ENCODE measurements at regions not wholly inside any gene's neighbourhood (a gene's known extent, or its start where the extent isn't known, plus 50 kb on each side); places are given as distances from the start of the nearest gene placed in this dataset.
"Not testable (repeated sequence)": the region's sequence is repeated elsewhere in the genome, so short reads cannot be mapped to it uniquely, and the experiment has no call there.

DNA sequence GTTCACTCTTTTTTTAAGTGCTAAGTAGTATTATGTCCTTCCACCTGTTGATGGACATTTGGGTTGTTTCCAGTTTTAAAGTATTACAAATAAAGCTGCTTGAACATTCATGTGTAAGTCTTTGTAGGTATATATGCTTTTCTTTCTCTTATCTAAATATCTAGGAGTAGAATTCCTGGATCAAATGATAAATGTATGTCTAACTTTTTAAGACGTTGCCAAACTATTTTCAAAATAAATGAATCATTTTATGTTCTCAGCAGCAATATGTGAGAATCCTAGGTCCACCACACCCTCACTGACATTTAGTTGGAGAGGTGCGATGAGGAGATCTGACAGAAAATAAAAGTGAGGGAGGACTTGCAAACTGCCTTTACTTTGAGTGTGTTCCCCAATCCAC lies 291.7 kb upstream of the UGT8 start:
- DNase-seq, result no peak

DNA sequence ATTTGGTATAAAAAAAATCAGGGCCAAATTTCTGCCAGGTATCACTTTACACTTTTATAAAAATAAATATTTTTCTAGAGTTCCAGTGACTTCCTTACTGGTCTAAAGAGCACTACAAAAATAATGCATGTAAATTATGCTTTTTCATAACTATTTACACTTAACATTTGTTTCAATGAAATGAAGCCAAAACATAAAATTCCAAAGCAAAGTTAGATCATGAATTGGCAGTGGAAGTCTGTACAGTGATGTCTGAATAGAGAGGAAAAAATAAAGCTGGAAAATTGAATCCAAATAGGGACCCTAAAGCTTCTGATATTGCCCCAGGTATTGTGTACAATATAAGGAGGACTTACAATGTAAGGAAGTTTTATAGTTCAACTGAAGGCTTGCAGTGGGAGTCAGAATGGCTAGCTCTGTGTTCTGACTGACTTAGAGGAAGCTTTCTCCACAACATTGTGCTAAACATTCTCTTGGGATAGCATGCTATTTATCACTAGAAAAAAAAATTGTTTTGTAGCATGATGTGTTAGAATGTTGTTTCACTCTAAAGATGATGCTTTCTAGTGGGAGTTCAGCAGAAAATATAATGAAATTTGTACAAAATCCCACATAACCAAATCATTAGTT lies 288.2 kb upstream of the UGT8 start:
- peak; percentile 4 for DNase-seq

DNA sequence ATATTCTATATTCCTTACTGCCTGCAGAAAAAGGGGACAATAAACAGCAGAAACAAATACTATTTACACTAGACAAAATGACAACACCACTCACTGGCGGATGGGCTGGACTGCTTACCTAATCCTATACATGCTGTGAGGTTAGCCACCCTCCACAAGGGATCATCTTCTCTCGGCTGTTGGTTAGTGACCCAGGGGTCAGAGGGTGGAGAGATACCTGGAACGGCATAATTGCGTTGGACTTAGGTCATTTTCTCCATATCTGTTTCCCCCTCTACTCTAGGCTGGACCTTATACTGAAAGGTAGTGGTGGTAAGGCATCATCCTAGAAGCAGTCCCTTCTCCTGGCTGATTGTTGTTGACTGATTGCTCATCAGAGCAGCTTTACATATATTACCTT lies 286.8 kb upstream of the UGT8 start:
- no peak for DNase-seq

DNA sequence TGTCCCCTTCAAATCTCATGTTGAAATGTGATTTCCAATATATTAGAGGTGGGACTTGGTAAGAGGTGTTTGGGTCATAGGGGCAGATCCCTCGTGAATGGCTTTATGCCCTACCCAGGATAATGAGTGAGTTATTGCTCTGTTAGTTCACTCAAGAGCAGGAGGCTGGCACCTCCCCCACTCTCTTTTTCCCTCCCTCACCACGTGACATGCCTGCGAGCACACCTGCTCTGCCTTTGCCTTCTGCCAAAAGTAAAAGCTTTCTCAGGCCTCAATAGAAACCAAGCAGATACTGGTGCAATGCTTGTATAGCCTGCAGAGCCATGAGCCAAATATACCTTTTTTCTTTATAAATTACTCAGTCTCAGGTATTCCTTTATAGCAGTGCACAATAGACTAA lies 286.3 kb upstream of the UGT8 start:
- no peak for DNase-seq

DNA sequence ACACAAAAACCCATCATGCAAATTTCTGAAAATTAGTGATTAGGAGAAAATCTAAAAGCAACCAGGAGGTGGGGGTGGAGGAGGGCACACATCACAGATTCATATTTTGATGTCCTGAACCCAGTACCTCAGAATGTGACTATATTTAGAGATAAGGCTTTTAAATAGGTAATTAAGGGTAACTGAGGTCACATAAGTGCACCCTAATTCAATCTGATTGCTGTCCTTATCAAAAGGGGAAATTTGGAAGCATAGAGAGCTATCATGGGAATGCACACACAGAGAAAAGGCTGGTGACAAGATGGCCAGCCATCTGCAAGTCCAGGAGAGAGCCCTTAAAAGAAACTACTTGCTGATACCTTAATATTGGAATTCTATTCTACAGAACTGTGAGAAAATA lies 281.8 kb upstream of the UGT8 start:
- no peak for DNase-seq

DNA sequence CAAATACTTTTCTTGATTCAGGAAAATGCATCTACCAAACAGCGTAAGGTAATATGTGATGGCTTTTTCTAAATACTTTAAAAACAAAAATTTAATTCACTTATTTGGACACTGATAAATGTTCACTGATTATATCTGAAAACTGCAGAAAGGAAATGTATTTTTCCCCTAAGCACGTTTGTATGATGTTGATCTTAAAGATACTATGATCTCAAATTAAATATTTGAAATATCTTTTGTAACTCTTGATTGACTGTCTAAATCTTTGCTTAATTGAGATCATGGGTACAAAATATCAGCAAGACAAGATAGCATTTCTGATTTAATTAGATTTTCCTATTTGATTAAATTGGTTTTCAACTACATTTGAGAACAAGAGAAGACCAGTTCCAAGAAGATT lies 281.0 kb upstream of the UGT8 start:
- no peak for DNase-seq

DNA sequence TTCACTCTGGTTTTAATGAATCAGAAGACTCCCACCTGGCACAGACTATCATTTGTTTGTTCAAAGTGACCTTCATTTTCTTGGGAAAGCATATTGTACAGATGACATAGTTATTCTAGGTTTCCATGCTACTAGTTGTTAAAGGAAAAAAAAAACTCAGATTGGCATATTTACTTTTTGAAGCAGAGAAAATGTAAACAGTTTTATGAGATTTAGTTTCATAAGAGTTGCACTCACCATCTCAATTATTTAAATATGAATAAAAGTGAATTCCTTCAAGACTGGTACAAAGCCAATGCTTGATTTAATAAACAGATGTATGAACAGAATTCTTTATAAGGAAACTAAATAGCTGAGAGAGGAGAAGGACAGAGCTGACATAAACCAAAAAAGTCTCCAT lies 280.3 kb upstream of the UGT8 start:
- no peak for DNase-seq

DNA sequence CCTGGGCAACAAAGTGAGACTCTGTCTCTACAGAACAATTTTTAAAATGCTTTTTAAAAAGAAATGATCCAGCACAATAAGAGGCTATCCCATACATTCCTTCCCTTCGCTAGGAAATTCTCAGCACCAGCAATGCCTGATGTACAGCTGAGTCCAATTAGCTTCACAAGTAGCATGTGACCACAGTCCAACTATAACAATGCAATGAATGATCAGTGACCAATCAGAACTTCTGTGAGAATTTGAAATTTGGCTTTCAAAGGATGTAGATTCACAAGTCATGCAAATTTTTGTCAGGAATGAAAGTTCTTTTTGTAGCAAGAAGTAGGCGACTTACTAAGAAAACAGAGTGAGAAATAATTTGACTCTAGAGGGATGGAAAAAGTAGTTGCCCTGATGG lies 278.5 kb upstream of the UGT8 start:
- no peak for DNase-seq

DNA sequence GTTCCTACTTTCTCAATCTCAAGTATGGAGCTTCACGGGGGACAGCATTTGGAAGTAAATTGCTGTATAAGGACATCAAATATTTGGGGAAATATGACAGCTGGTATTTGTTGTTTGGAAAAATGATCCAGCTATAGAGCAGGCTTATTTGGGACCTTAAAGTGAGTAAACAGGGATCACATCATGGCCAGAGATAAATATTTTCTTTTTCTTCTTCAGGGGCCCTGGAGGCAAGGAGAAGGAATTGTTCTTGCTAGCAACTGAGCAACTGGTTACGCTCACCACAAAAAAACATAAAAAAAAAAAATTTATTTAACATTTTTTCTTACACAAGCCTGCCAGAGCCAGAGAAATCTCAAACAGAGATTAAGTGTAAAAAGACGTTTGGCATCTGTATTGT lies 277.2 kb upstream of the UGT8 start:
- DNase-seq, result no peak

DNA sequence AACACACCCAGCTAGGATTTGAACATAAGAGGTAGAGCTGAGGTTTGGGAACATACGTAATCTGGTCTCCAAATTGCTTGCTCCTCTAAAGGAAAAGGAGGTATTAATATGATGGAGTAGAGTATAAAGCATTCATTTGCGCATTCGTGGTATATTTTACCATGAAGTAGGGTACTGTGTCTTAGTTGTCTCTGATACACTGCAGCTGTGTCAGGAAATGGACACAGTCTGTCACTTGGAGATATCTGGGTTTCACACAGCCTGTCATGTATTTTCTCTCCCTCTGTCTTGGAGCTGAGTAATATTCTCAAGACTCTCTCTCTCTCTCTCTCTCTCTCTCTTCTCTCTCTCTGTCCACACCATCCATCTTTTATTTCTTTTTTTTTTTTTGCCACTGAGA lies 274.8 kb upstream of the UGT8 start:
- no peak for DNase-seq

DNA sequence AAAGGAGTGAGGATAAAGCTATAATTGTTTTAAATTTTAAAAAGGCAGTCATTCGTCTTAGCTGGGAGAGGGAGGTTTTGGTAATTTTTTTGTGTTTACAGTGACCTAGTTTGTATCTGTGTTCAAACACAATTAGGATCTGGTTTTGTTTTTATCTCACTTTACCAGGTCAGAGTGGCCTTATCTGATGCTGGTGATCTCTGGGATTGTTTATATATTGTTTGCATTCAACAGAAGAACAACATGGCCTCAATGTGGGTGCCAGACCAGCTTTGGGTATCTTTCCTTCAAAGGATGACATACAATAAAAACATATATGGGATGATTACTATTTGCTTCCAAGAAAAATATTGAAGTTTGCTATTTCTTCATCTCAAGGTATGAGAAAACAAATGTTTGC lies 272.2 kb upstream of the UGT8 start:
- DNase-seq, result no peak

DNA sequence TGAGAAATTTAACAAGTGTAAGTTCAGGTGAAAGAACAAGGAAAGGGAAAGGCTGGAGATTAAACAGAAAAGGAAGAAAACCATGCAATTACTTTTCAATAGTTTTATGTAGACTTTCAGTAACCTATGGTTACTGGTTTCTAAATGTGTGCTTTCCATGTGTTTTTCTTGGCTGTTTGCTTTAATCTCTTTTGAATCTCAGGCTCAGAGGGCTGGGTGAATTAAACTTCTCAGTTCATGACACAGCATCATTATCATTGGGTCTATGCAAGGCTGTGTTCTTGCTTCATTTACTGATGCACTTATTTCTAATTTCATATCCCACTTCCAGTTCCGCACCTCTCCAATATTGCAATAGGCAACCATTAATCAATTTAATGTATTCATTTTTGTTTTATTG lies 266.5 kb upstream of the UGT8 start:
- no peak for DNase-seq

DNA sequence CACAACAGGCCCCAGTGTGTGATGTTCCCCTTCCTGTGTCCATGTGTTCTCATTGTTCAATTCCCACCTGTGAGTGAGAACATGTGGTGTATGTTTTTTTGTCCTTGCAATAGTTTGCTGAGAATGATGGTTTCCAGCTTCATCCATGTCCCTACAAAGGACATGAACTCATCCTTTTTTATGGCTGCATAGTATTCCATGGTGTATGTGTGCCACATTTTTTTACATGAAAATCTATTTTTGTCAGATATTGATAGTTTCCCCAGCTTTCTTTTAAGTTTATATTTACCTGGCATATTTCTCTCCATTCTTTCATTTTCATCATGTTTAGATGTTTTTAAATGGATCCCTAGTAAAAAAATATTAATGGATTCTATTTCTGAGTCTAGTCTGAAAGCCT lies 264.2 kb upstream of the UGT8 start:
- DNase-seq, result not testable (repeated sequence)

DNA sequence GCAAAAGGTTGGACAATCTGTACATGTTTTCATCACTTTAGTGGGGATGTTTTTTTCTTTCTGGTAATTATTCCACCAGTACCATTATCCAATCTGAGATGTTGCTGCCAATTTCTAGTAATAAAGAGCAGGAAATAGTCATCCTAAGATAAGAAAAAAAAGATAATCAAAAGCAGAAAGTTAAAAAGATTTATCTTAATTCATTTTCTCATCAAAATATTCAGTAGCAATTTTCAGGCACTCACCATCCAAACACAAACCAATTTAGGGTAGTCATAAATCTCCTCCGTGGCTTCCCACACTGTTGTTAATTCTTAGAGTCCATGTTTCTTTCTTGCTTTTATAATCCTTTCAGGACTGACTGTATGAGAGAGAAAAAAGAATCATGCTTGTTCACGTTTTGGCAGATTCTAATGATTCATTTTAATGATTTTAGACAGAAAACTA lies 263.7 kb upstream of the UGT8 start:
- no peak for DNase-seq

DNA sequence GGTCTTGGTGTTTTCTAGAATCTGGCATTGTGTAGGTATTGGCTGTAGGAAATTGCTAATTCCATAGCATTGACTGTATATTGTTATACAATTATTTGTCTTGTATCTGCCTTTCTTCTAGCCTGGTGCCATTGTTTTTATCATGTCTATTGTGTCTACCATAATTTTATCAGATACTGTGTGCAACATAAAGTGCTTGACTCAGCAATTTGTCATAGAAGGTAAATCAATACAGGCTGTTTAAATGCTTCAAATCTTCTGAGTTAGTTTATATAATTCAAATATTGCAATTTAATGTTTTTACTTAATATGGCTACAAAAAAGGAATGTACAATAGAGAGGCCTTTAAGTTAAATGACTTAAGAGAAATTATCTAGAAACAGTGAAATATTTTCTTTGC lies 263.3 kb upstream of the UGT8 start:
- DNase-seq, result no peak

DNA sequence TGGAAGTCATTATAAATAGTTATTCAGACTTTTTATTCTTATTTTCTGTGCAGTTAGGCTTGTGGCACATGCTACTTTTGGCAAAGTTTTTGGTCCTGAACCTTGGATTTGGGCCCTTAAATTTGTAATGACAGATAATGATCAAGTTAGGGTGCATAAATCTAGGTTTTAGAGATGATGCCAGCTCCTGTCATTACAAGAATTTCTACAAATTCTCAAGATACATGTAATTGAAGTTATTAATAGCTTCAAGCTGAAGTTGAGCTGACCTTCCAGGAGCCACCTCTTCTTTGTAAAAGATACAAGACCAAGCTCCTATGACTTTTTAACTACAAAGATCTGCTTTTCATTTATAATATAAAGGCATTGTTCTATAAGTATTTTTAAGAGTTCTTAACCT lies 255.6 kb upstream of the UGT8 start:
- no peak for DNase-seq

DNA sequence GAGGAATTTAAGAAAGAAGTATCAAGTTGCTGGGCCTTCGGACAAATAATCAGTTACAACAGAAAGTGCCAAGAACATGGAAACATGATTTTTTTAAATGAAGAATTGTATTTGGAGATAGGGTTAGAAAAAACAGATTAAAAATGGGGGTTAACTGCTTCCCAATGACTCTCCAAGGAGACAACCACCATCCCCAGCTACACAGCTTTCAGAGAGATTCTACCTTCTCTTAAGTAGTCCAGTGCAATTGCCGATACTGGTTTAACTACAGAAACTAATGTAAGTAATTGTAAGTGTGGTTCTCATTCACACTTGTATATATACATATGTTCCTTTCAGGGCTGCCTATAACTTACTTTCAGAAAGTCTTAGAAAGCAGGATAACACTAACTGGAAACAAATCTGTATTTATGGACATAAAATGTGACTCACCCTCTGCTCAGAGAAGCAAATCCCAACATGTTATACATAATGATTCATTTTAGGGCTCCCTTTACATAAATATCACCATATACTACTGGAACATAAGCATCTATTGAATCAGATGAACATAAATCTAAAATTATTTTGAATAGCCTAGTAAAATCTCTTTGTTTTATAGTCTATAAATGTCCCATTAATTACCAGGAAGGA lies 248.9 kb upstream of the UGT8 start:
- no peak for DNase-seq

DNA sequence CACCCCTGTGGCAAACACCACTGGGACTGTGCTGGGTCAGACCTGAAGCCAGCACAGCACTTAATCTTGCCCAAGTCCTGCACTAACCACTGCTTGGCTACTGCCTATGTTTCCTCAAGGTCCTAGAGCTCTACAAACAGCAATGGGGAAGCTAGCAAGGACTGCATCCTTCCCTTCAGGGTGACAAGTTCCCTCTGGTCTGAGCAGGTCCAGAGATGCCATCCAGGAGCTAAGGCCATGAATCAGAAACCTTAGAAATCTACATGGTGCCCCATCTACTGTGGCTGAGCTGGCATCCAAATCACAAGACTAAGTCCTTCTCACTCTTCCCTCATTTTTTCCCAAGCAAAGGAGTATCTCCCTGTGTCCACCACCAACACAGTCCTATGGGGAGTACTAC lies 239.7 kb upstream of the UGT8 start:
- no peak for DNase-seq

DNA sequence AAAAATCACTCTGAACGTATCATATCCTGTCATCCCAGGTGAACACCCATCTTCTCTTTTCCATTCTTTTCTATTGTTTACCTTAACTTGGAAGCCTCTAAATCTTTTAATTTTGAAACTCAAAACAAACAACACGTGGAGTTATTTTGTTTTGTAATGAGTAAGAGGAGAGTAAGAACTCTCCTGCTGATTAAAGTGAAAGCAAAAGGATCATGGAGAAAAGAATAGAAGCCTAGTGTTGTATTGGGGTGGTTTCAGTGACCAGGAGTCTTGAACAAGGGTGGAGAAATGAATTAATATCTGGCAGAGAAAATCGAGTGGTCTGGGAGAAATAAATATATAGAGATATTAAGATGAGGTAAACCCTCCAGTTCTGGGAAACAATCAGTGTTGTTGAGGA lies 237.4 kb upstream of the UGT8 start:
- DNase-seq, result no peak

DNA sequence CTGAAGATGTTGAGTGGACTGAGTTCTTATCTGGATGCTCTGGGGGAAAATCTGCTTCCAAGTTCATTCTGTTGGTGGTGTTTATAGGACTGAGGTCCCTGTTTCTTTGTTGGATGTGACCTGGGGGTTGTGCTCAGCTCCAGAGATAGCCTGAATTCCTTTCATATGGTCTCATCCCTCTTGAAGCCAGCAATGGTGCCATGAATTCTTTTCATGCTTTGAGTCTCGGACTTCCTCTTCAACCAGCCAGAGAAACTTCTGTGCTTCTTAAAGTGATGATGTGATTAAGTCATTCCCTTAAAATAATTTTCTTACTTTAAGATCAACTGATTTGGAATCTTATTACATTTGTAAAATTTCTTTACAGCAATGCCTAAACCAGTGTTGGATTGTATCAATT lies 233.8 kb upstream of the UGT8 start:
- no peak for DNase-seq

DNA sequence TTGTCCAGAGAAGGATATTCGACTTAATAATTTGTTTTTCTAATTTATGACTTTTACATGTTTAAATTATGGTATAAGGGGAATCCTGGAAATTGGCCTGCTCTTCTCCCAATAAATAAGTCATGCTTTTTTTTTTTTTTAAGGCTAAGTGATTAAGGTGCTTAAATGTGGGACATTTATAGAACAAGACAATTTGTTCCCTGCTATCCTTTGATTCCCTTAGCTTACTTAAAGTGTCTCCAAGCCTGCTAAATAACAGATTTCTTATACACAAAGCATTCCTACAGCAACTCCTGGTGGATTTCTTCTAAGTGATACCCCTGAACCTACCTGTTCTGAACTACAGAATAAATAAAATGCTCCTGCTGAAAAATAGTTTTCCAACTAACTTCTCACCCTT lies 233.0 kb upstream of the UGT8 start:
- no peak for DNase-seq

DNA sequence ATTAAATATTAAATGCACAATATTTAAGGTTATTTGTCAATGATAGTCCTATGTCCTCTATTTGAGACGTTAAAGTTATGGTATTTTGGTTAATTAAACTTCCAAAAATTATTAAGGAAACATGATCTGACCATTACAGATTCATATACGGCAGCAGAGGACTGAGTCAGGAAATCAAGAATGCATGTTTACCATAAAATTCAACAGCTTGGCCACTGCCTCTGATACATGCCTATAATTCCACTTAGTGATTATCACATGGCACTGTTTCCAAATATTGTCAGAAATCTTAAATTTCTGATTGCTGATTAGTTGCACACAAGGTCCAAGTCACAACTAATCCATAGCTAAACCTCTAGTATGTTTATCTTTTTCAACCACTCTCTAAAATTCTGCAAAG lies 232.2 kb upstream of the UGT8 start:
- no peak for DNase-seq

DNA sequence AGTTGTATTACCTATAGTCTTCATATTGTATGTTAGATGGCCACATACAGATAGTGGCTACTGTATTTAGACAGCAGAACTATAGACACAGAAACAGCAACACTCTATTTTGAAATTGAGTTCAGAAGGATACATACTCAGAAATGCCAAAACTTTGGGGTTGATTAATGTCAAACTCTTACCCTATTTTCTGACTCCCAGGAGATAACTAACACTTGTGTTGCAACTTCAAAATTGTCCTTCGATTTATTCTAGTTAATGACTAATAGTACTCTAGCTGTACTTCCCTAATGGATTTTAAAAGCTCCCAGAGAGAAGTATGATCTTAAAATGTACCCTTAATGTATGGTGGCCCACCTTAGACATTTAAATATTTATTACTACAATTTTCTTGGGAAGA lies 229.9 kb upstream of the UGT8 start:
- no peak for DNase-seq

DNA sequence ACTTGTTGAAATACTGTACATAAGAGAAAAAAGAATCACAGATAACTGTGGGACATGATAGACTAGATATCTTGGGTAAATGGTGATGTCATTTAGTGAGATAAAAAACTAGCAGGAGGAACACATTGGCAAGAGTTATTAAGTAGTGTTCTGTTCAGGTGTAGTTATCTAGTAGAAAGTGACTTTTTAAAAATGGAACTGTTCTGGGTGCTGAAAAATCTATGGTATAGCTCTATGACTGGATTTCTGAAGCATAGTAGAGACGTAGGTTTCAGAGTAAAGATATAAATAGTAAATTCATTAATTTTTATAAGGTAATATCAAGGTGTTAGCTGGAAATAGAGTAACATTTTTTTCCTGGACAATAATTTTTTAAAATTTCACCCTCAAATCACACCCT lies 225.1 kb upstream of the UGT8 start:
- DNase-seq, result no peak

DNA sequence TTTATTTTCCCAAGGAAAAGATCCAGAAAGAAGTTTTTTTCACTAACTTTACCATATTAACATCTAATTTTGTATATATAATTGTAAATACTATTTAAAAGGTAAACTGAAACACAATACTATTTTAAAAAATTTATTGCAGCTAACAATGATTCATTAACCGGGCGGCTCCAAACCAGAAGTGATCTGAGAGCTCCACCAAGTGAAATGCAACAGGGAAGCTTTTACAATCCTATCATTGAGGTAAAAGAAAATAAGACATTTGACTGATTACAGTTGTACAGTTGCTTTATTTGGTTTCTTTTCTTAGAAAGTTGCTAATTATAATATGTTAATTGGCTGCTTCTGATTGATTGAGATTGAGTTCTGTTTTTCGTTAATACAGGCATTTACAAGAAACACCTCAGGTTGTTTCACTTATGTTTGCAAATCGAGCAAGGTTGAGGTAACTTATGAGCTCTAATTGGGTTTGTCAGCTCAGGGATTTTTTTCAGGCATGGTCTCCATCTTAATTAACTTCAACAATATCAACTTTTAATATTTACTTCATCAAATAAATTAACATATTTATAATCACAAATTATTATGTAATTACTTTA lies 220.2 kb upstream of the UGT8 start:
- DNase-seq, result no peak
